H9 (cell line): ENCODE measurements at regions not wholly inside any gene's neighbourhood (a gene's known extent, or its start where the extent isn't known, plus 50 kb on each side); places are given as distances from the start of the nearest gene placed in this dataset.

Source experiments
- DNase-seq: peaks from one replicate; pipeline ENCODE4 v3.0.0-alpha.2; 2017
- H2AFZ ChIP-seq: one replicate; pipeline ENCODE4 v1.6.1; 2013; ENCODE audit warnings: mild to moderate bottlenecking, low read length, control low read depth, moderate library complexity
- H2AK5ac ChIP-seq: 2 replicates; pipeline ENCODE4 v1.6.1; 2013; ENCODE audit warnings: low read length, control low read depth, mixed read lengths; ENCODE audit not compliant: insufficient read length
- H2BK120ac ChIP-seq: one replicate; pipeline ENCODE4 v1.6.1; 2013; ENCODE audit warnings: low read depth, mild to moderate bottlenecking, low read length, control low read depth, inconsistent platforms; ENCODE audit not compliant: poor library complexity, severe bottlenecking
- H2BK12ac ChIP-seq: 2 replicates; pipeline ENCODE4 v1.6.1; 2013; ENCODE audit warnings: low read length, control low read depth, mixed read lengths, low read depth; ENCODE audit not compliant: insufficient read length
- H2BK15ac ChIP-seq: 2 replicates; pipeline ENCODE4 v1.6.1; 2013; ENCODE audit warnings: low read depth, low read length, control low read depth
- H2BK20ac ChIP-seq: one replicate; pipeline ENCODE4 v1.6.1; 2013; ENCODE audit warnings: low read depth, mild to moderate bottlenecking, low read length, control low read depth, inconsistent platforms; ENCODE audit not compliant: poor library complexity, severe bottlenecking
- H2BK5ac ChIP-seq: 2 replicates; pipeline ENCODE4 v1.6.1; 2013; ENCODE audit warnings: low read length, control low read depth, mixed read lengths; ENCODE audit not compliant: insufficient read length
- H3K14ac ChIP-seq: 2 replicates; pipeline ENCODE4 v1.6.1; 2013; ENCODE audit warnings: low read length, control low read depth; ENCODE audit not compliant: insufficient read depth
- H3K18ac ChIP-seq: 2 replicates; pipeline ENCODE4 v1.6.1; 2013; ENCODE audit warnings: low read depth, mild to moderate bottlenecking, mixed read lengths, low read length, control low read depth; ENCODE audit not compliant: insufficient read length
- H3K23ac ChIP-seq: 2 replicates; pipeline ENCODE4 v1.6.1; 2013; ENCODE audit warnings: low read length, control low read depth, mixed read lengths, low read depth; ENCODE audit not compliant: insufficient read length
- H3K23me2 ChIP-seq: 2 replicates; pipeline ENCODE4 v1.6.1; 2013; ENCODE audit warnings: low read depth, mild to moderate bottlenecking, mixed read lengths, low read length, control low read depth; ENCODE audit not compliant: insufficient read length, poor library complexity, severe bottlenecking
- H3K27ac ChIP-seq: 2 replicates; pipeline ENCODE4 v1.5.1; 2013; ENCODE audit warnings: low read length, control low read depth, mixed read lengths, low read depth; ENCODE audit not compliant: insufficient read length
- H3K27me3 ChIP-seq: 2 replicates; pipeline ENCODE4 v1.6.1; 2013; ENCODE audit warnings: low read length, control low read depth, inconsistent platforms; ENCODE audit not compliant: insufficient read depth
- H3K4ac ChIP-seq: 2 replicates; pipeline ENCODE4 v1.6.1; 2013; ENCODE audit warnings: low read depth, mild to moderate bottlenecking, control low read depth, inconsistent platforms, low read length, moderate library complexity
- H3K4me1 ChIP-seq: 2 replicates; pipeline ENCODE4 v1.6.1; 2013; ENCODE audit warnings: low read length, control low read depth, inconsistent platforms; ENCODE audit not compliant: insufficient read depth
- H3K4me2 ChIP-seq: 2 replicates; pipeline ENCODE4 v1.6.1; 2013; ENCODE audit warnings: low read length, control low read depth, mixed read lengths; ENCODE audit not compliant: insufficient read length, insufficient read depth
- H3K56ac ChIP-seq: 2 replicates; pipeline ENCODE4 v1.6.1; 2013; ENCODE audit warnings: low read depth, mild to moderate bottlenecking, mixed read lengths, low read length, control low read depth; ENCODE audit not compliant: insufficient read length
- H3K79me1 ChIP-seq: 2 replicates; pipeline ENCODE4 v1.6.1; 2013; ENCODE audit warnings: low read depth, mild to moderate bottlenecking, moderate library complexity, low read length, control low read depth, inconsistent platforms; ENCODE audit not compliant: insufficient read depth, poor library complexity, severe bottlenecking
- H3K79me2 ChIP-seq: 2 replicates; pipeline ENCODE4 v1.6.1; 2013; ENCODE audit warnings: low read length, control low read depth, inconsistent platforms; ENCODE audit not compliant: insufficient read depth
- H3K9ac ChIP-seq: 2 replicates; pipeline ENCODE4 v1.6.1; 2013; ENCODE audit warnings: low read length, control low read depth, mixed read lengths; ENCODE audit not compliant: insufficient read length; ENCODE audit errors: extremely low read depth
- H3K9me3 ChIP-seq: one replicate; pipeline ENCODE4 v1.6.1; 2013; ENCODE audit warnings: low read depth, low read length, inconsistent platforms; ENCODE audit not compliant: control insufficient read depth
- H3T11ph ChIP-seq: one replicate; pipeline ENCODE4 v1.6.1; 2013; ENCODE audit warnings: mild to moderate bottlenecking, low read length, control low read depth, inconsistent platforms
- H4K20me1 ChIP-seq: one replicate; pipeline ENCODE4 v1.6.1; 2013; ENCODE audit not compliant: control insufficient read depth, insufficient read length, insufficient read depth
- H4K5ac ChIP-seq: 2 replicates; pipeline ENCODE4 v1.6.1; 2013; ENCODE audit warnings: low read depth, mild to moderate bottlenecking, mixed read lengths, low read length, control low read depth; ENCODE audit not compliant: insufficient read length
- H4K8ac ChIP-seq: replicated peaks from 2 replicates; pipeline ENCODE4 v1.6.1; 2013; ENCODE audit warnings: low read length, control low read depth, mixed read lengths, low read depth; ENCODE audit not compliant: insufficient read length
- H4K91ac ChIP-seq: 2 replicates; pipeline ENCODE4 v1.6.1; 2013; ENCODE audit warnings: low read depth, mild to moderate bottlenecking, moderate library complexity, mixed read lengths, low read length, control low read depth; ENCODE audit not compliant: insufficient read length
- H3K27ac Mint-ChIP-seq, 3 experiments: 2 replicates in 2 of 3; 3 replicates in 1 of 3; pipeline ENCODE4 v1.8.0; 2020 to 2021; ENCODE audit warnings: mixed read lengths in 3 of 3, mild to moderate bottlenecking in 1 of 3, moderate library complexity in 1 of 3
- H3K27me3 Mint-ChIP-seq: 2 replicates; pipeline ENCODE4 v1.8.0; 2021; ENCODE audit warnings: low read depth, mild to moderate bottlenecking, moderate library complexity, mixed read lengths
- H3K36me3 Mint-ChIP-seq, 3 experiments: 2 replicates in 2 of 3; 3 replicates in 1 of 3; pipeline ENCODE4 v1.8.0; 2020 to 2021; ENCODE audit warnings: low read depth in 3 of 3, mixed read lengths in 3 of 3; ENCODE audit not compliant: insufficient read depth in 1 of 3
- H3K4me1 Mint-ChIP-seq, 2 experiments: 2 replicates each; pipeline ENCODE4 v1.8.0; 2020; ENCODE audit warnings: mixed read lengths in 2 of 2
- H3K4me3 Mint-ChIP-seq, 2 experiments: 2 replicates in 1 of 2; 3 replicates in 1 of 2; pipeline ENCODE4 v1.8.0; 2020 to 2021; ENCODE audit warnings: mild to moderate bottlenecking in 2 of 2, mixed read lengths in 2 of 2, moderate library complexity in 1 of 2
- H3K9me3 Mint-ChIP-seq, 2 experiments: 2 replicates in 1 of 2; 3 replicates in 1 of 2; pipeline ENCODE4 v1.8.0; 2020; ENCODE audit warnings: mild to moderate bottlenecking in 2 of 2, mixed read lengths in 2 of 2, moderate library complexity in 1 of 2
- WGBS: extraction: QIAGEN DNeasy Blood & Tissue Kit; methylation state at CpG from one replicate; pipeline ENCODE4 v1.1.7; 2013; ENCODE audit warnings: missing lambda C conversion rate, low lambda C conversion rate, mixed read lengths; ENCODE audit not compliant: insufficient read length; ENCODE audit errors: extremely low coverage; 5-methylcytosine and 5-hydroxymethylcytosine counted together
- TF ChIP-seq, protein P1 (sequence below): fragments of 200-600 bp; sonication (generic); conservative IDR thresholded peaks from 3 replicates; pipeline ENCODE4 v1.8.0; 2021; ENCODE audit warnings: antibody characterized with exemption, mild to moderate bottlenecking

DNA sequence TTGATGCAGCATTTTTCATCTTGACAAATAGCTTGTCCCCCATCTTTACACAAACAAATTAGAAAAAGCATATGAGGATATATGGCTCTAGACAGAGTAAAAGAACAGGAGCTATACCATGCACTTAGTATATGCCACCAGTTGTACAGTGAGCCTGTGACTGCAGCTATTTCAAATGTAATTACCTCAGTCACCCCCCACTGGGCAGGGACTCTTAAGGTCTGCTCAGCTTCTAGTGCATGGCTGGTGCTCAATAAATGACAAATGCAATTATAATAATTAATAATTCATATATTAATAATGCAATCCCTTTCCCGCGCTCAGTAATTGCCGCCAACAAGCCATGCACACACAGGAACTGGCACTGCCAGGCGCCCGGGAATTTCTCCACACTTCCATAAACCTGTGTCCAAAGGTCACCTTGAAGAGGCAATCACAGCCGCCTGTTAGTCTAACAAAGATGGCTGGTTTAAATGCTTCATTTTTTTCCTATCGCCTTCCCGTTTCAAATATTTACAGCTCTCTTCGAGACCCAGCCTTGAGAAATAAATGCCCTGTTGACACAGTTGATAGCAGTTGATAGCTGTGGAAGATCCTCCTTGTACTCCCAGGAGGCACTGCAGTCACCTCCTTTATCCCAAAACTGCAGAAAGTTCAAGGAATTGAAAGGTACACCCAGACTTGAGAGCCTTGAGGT is 156.6 kb downstream of the INO80D start:
- H3K79me1 ChIP-seq, result no peaks in the 10 kb centered on the region
- no peak overlapping the region for H2BK12ac ChIP-seq
- Mint-ChIP-seq H3K9me3 (no peaks in the 10 kb centered on the region), H3K4me3 (no peak overlapping the region), H3K27me3 (peaks cover 32% of the 10 kb centered on the region), H3K4me1 (peaks cover 36 to 40% of the 10 kb centered on the region in 2 experiments), H3K36me3 (no peaks in the 10 kb centered on the region), H3K27ac (peak overlapping the region; percentile 6 to 44 (median 41); a peak in 2 of 7 replicates)
- H3K79me2 ChIP-seq, result no peaks in the 10 kb centered on the region
- H3K23me2 ChIP-seq, result no peaks in the 10 kb centered on the region
- peaks cover 4% of the 10 kb centered on the region; the same call in 1 of the 2 replicates for H3K4me1 ChIP-seq
- DNase-seq, result no peak
- no peak overlapping the region for H3K4ac ChIP-seq
- no peak overlapping the region for H4K91ac ChIP-seq
- no peak overlapping the region for H2AK5ac ChIP-seq
- H4K20me1 ChIP-seq, result no peaks in the 10 kb centered on the region
- H3K27ac ChIP-seq, result no peak overlapping the region
- H3T11ph ChIP-seq, result no peak overlapping the region
- no peak overlapping the region for H3K23ac ChIP-seq
- H3K4me2 ChIP-seq, result no peak overlapping the region
- H2BK15ac ChIP-seq, result no peak overlapping the region
- H3K9ac ChIP-seq, result no peak overlapping the region
- no peak overlapping the region for H3K14ac ChIP-seq
- H3K9me3 ChIP-seq, result no peaks in the 10 kb centered on the region
- no peak overlapping the region for H2BK5ac ChIP-seq
- H3K18ac ChIP-seq, result no peak overlapping the region
- peaks cover 6% of the 10 kb centered on the region; the same call in 1 of the 2 replicates for H3K27me3 ChIP-seq
- no peak overlapping the region for H3K56ac ChIP-seq
- WGBS, result no CpG with 5 or more reads among the region's 9 CpGs
- H4K5ac ChIP-seq, result no peak overlapping the region
- TF ChIP-seq, protein P1, sequence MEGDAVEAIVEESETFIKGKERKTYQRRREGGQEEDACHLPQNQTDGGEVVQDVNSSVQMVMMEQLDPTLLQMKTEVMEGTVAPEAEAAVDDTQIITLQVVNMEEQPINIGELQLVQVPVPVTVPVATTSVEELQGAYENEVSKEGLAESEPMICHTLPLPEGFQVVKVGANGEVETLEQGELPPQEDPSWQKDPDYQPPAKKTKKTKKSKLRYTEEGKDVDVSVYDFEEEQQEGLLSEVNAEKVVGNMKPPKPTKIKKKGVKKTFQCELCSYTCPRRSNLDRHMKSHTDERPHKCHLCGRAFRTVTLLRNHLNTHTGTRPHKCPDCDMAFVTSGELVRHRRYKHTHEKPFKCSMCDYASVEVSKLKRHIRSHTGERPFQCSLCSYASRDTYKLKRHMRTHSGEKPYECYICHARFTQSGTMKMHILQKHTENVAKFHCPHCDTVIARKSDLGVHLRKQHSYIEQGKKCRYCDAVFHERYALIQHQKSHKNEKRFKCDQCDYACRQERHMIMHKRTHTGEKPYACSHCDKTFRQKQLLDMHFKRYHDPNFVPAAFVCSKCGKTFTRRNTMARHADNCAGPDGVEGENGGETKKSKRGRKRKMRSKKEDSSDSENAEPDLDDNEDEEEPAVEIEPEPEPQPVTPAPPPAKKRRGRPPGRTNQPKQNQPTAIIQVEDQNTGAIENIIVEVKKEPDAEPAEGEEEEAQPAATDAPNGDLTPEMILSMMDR, result no peak
- H2BK20ac ChIP-seq, result no peak overlapping the region
- no peak overlapping the region for H2AFZ ChIP-seq
- no peak overlapping the region for H4K8ac ChIP-seq
- no peak overlapping the region for H2BK120ac ChIP-seq
